IPS DF 19.7 (cell line): ENCODE measurements at regions not wholly inside any gene's neighbourhood (a gene's known extent, or its start where the extent isn't known, plus 50 kb on each side); places are given as distances from the start of the nearest gene placed in this dataset.
"Not testable (repeated sequence)": the region's sequence is repeated elsewhere in the genome, so short reads cannot be mapped to it uniquely, and the experiment has no call there.

Experiments used
- DNase-seq: peaks from one replicate; pipeline ENCODE4 v3.0.0-alpha.2; 2013; ENCODE audit warnings: low read depth, low spot score

GRCh38 chr1:120357046-120357445, 57.8 kb upstream of the NBPF8 start:
- not testable (repeated sequence) for DNase-seq

DNA sequence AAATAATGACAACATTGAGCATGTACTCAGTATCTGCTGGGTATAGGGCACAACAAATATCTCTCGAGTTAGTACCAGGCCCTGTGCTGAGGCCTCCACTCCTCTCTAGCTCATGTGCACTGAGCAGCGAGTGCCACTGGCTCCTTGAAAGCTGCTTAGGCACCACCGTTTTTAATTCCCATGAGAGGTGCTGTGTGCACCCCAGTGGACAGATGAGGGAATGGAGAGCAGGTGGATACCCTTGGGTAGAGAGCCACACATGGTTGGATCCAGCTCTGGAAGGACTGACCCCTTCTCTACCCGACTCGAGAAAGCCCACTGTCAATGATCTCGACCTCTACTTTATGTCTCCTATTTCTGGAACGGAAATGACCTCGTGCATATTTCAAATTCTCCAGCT, 58.7 kb upstream of the NBPF8 start:
- not testable (repeated sequence) for DNase-seq

- DNase-seq = peak; percentile 9
Measured at GRCh38 chr1:120354618-120355184, 60.1 kb upstream of the NBPF8 start.

GRCh38 chr1:120342231-120343073, 72.4 kb upstream of the NBPF8 start:
- DNase-seq = not testable (repeated sequence)

GRCh38 chr1:120341756-120342155, 73.1 kb upstream of the NBPF8 start:
- DNase-seq = not testable (repeated sequence)

GRCh38 chr1:120340838-120341751, 73.7 kb upstream of the NBPF8 start:
- not testable (repeated sequence) for DNase-seq

DNA sequence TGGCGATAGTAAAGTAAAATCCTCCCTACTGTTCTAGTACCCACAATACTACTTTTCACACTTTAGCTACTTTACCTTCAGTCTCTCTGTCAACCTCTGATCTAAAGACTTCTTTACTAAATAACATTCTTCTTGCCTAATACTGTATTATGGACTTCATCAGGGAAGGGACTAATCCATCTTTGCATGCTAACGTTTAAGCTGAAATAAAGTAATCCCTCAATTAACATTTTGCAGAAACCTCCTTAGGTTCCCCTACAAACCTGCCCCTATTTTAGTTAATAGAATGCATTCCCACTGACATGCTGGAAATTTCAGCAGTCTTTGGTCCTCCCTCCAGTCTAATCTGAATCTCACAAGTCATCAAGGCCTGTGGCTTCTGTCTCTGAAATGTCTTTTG, 99.1 kb upstream of the NBPF8 start:
- not testable (repeated sequence) for DNase-seq

DNA sequence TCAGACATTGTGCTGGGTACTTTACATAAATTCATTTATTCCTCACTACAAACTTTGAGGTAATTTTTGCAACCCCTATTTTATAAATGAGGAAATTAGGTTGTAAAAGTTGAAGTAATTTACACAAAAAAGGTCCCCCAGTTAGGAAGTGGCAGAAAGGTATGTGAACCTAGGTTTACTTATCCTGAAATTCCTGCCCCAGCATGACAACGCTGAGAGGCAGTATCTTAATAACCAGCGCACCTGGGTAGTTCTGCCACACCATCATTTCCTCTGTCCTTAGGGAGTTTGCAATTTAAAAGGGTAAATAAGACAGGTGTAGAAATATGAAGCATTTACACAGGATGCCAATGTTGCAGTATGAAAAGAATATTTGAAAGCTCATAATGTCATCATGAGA, 102.9 kb upstream of the NBPF8 start:
- not testable (repeated sequence) for DNase-seq

DNA sequence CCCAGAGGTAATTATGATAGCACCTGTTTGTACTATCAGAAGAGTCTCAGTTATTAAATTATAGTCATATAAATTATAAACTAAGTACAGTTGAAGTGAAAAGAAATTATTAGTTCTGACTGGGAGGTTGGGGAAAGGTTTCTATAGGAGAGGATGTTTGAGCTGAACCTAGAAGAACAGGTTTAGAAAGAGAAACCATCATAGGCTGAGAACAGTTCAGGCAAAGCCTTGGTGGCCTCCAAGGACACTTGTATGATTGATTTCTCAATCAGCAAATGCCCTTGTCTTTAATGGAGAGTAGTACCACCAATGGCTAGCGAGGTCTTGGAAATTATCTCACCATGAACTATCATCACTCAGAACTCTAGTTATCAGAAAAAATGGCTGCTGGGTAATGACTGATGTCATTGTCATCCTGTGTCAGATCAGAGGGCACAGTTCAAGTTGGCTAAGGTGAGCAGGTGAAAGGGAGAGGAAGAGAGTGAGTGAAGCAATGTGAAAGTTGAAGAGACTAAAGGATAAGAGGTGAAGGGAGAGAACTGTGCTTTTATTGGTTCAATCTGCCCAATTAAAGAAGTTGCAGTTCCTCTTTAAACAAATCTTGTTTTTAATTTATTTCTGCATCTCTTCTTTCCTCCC, 105.8 kb upstream of the NBPF8 start:
- DNase-seq = not testable (repeated sequence)

GRCh38 chr1:120305046-120305445, 109.8 kb upstream of the NBPF8 start:
- not testable (repeated sequence) for DNase-seq

DNA sequence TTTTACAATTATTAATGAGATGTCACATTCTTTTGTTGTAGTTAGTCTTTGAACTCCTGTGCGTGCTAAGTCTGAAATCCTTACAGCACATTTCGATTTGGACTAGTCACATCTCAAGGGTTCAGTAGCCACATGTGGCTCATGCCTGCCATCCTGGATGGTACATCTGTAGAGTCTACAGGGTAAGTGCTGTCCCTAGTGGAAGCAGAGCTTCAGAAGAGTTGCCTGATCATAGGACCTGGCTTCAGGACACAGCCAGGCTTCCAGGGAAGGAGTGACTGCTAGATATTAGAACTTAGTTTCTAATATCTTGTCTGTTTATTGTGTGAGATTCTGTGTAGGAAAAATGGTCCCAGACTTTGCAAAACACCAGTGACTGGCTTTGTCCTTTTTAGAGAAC, 110.5 kb upstream of the NBPF8 start:
- DNase-seq = not testable (repeated sequence)

DNA sequence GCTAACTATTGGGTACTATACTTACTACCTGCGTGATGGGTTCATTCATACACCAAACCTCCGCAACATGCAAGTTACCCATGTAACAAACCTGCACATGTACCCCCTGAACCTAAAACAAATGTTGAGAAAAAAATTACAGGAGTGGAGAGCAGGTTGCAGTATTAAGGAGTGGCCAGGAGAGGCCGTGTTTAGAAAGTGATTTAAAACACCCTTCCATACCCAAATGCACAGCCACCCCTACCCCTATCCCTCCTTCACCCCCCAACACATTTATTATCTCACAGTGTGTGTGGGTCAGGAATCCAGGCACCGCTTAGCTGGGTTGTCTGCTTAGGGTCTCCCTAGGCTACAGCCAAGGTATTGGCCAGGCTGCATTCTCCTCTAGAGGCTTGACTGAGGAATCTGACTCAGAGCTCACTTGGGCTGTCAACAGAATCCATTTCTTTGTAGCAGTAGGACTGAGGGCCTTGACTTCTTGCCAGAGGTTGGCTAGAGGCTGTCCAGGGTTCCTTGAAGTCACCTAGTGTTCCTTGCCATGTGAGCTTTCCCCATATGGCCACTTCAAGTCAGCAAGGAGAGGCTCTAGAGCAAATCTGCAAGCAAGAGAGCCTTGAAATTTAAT, 115.3 kb upstream of the NBPF8 start:
- not testable (repeated sequence) for DNase-seq

GRCh38 chr1:120298487-120298886, 116.3 kb upstream of the NBPF8 start:
- not testable (repeated sequence) for DNase-seq

GRCh38 chr1:120297345-120297953, 117.4 kb upstream of the NBPF8 start:
- not testable (repeated sequence) for DNase-seq

- DNase-seq = not testable (repeated sequence)
Measured at GRCh38 chr1:120290105-120290504, 113.8 kb upstream of the SEC22B start.

- not testable (repeated sequence) for DNase-seq
Measured at GRCh38 chr1:120289601-120290074, 113.3 kb upstream of the SEC22B start.

GRCh38 chr1:120288814-120289600, 112.7 kb upstream of the SEC22B start:
- not testable (repeated sequence) for DNase-seq

GRCh38 chr1:120288167-120288566, 111.8 kb upstream of the SEC22B start:
- not testable (repeated sequence) for DNase-seq

- DNase-seq = not testable (repeated sequence)
Measured at GRCh38 chr1:120282744-120283464, 106.6 kb upstream of the SEC22B start.
